ENCODE measurements at regions not wholly inside any gene's neighbourhood (a gene's known extent, or its start where the extent isn't known, plus 50 kb on each side); places are given as distances from the start of the nearest gene placed in this dataset.

DNA sequence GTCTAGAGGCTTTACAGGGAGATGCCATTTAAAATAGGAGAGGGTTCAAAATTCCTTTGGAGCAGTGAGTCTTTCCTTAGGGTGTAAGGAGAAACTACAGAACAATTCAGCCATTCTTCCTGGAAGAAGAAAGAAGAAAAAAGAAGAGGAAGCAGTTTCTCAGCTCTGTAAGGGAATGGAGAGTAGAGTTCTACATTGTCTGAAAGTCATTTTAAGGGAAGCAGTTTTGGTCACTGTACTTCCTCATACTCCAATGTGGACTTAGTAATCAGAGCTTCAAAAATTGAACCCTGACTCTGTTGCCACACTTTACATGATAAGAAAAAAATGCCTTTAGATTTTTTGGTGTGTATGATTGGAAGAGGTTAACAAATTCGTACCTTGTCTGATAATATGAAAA, 122.4 kb downstream of the LRRC70 start:
- no peak for DNase-seq

- DNase-seq = no peak
These were observed 120.1 kb downstream of the LRRC70 start for GRCh38 chr5:62698756-62699155.

DNA sequence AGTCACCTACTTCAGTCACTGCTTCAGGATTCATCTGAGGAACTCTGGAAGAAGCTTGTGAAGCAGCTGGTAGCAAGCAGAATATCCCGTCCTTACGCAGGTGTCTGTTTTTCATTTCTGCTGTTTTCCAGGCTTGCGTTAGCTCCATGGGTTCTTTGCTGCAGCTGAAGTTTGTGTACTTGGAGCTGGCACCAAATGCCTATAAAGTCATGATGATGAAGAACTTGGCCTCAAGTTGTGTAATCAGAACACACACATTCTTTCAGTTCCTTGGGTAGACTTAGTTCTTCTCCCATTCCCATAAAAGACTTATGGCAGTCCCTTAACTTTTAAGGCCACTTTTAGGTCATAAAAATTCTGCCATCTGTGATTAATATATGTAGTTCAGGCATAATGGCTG, 116.7 kb downstream of the LRRC70 start:
- no peak for DNase-seq

GRCh38 chr5:62692946-62693713, 114.5 kb downstream of the LRRC70 start:
- DNase-seq = no peak

- no peak for DNase-seq
These were observed 113.3 kb downstream of the LRRC70 start for GRCh38 chr5:62691946-62692345.

GRCh38 chr5:62690421-62690820, 111.8 kb downstream of the LRRC70 start:
- no peak for DNase-seq

DNA sequence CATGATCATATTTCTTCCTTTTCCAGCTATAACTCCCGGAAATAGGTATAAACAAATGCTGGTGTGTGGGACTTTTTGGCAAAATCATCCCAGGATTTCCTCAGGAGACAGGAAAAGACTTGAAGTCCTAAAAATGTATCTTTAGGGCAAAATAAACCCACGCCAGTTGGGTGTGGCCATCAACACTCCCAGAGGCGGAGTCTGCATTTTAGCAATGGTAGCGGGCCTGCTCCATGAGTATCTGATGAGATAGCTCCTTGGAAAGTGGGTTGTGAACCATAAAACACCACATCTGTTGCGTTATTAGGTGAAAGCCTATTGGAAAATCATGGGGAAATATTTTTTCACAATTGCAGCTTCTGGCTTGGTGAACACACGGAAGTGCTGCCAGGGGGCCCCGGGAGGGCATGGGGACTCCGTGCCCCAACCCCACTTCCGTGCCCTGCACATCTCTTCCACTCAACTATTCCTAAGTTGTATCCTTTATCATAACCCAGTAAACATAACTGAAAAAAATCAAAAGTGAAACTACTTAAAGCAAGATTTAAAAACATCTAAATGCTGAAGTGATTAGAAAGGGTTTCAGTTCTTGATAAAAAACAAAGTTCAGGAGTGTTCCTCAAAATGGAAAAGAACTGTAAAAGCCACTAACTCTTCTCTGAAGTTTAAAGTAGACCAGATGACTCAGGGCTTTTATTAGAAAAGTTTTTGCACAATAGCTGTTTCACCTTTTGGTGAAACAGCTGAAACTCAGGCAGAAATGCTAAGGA, 111.2 kb downstream of the LRRC70 start:
- DNase-seq = no peak

DNA sequence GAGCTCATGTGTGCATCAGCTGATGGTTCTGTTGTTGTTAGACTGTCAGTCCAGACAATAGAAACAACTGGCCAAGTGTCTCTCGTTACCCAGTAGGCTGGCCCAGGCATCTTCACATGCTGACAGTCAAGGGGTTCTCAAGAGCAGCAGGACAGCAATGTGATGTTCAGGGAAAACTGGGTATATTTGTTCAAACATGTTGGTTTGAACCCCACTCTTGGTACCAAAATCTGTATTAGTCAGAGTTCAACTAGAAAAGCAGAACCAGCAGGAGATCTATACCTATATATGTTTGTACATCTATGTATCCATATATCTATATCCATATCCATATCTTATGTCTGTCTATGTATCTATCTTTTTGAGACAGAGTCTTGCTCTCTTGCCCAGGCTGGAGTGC, 108.1 kb downstream of the LRRC70 start:
- no peak for DNase-seq

DNA sequence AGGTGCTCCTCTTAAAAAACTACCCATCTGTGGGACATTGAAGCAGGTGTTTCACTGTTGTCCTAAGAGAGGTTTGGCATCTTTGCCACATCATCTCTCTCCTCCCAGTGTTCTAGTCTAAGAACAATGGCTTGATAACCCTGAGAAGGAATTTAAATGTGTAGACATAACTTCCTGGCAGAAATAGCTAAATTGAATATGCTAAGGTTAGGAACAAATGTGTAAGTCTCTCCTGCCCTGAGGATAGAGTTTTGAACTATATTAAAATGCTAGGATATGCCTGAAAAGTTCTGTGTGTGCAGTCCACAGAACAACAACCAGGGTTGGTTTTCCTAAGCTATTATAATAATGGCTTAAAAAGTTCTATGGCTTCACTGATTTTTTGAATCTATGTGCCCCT, 106.6 kb downstream of the LRRC70 start:
- no peak for DNase-seq

- no peak for DNase-seq
These were observed 105.7 kb downstream of the LRRC70 start for GRCh38 chr5:62684310-62684709.

GRCh38 chr5:62682059-62682458, 103.4 kb downstream of the LRRC70 start:
- DNase-seq = no peak

- no peak for DNase-seq
These were observed 102.7 kb downstream of the LRRC70 start for GRCh38 chr5:62681117-62681850.

GRCh38 chr5:62680121-62680520, 101.5 kb downstream of the LRRC70 start:
- no peak for DNase-seq

All from dermis blood vessel endothelial cell (primary cell).